IMR-90 (cell line): ENCODE measurements at regions not wholly inside any gene's neighbourhood (a gene's known extent, or its start where the extent isn't known, plus 50 kb on each side); places are given as distances from the start of the nearest gene placed in this dataset.

ENCODE experiments used
- ATAC-seq: fragments of 200-7000 bp; cut with Tn5 transposase; 2 replicates; pipeline ENCODE4 v1.9.1; 2020; ENCODE audit warnings: low read depth, mild to moderate bottlenecking, moderate library complexity
- BruUV-seq: library from RNA; stranded (reverse); fragments of 400-500 nt; replicated peaks from 2 replicates; lab custom pipeline; 2021; lab: Mats Ljungman, UMichigan
- CTCF ChIA-PET: fragments of 300-600 bp; formaldehyde crosslinking; extraction: SDS; loops from one replicate; lab custom pipeline; 2021; ENCODE audit warnings: antibody characterized with exemption; lab: Yijun Ruan, JAX
- POLR2A ChIA-PET: fragments of 300-600 bp; sonication (Branson Sonifier 250); formaldehyde crosslinking; loops from one replicate; lab custom pipeline; 2022; ENCODE audit warnings: antibody characterized with exemption; ENCODE audit not compliant: unreplicated experiment; lab: Charles Lee
- DNase-seq: peaks from one replicate; pipeline ENCODE4 v3.0.0; 2013
- H2AFZ ChIP-seq: replicated peaks from 2 replicates; pipeline ENCODE3; 2013; ENCODE audit warnings: low read length, mild to moderate bottlenecking; ENCODE audit not compliant: poor library complexity
- H2AK5ac ChIP-seq: 2 replicates; pipeline ENCODE4 v1.6.1; 2013; ENCODE audit warnings: low read depth, low read length, inconsistent platforms
- H2AK9ac ChIP-seq: replicated peaks from 2 replicates; pipeline ENCODE3; 2013; ENCODE audit warnings: mild to moderate bottlenecking, low read depth, low read length, moderate library complexity; ENCODE audit not compliant: poor library complexity
- H2BK120ac ChIP-seq: 2 replicates; pipeline ENCODE4 v1.6.1; 2013; ENCODE audit warnings: low read depth, low read length, inconsistent platforms
- H2BK15ac ChIP-seq: 3 replicates; pipeline ENCODE4 v1.6.1; 2013; ENCODE audit warnings: low read depth, low read length, inconsistent platforms
- H2BK20ac ChIP-seq: 2 replicates; pipeline ENCODE4 v1.6.1; 2013; ENCODE audit warnings: low read depth, mild to moderate bottlenecking, inconsistent platforms, low read length, moderate library complexity
- H2BK5ac ChIP-seq: 2 replicates; pipeline ENCODE4 v1.6.1; 2013; ENCODE audit warnings: mild to moderate bottlenecking, low read depth, low read length, inconsistent platforms; ENCODE audit not compliant: poor library complexity, severe bottlenecking
- H3K14ac ChIP-seq: replicated peaks from 2 replicates; pipeline ENCODE4 v1.6.1; 2013; ENCODE audit warnings: low read depth, low read length, inconsistent platforms
- H3K18ac ChIP-seq: 2 replicates; pipeline ENCODE4 v1.6.1; 2013; ENCODE audit warnings: low read depth, low read length, control low read depth
- H3K23ac ChIP-seq: 2 replicates; pipeline ENCODE4 v1.6.1; 2013; ENCODE audit warnings: low read depth, low read length, inconsistent platforms
- H3K27ac ChIP-seq: 2 replicates; pipeline ENCODE4 v1.5.1; 2013; ENCODE audit warnings: mild to moderate bottlenecking, control low read depth, low read length; ENCODE audit not compliant: insufficient read depth
- H3K27me3 ChIP-seq: 2 replicates; pipeline ENCODE4 v1.6.1; 2013; ENCODE audit warnings: low read length; ENCODE audit not compliant: control insufficient read depth, insufficient read depth
- H3K36me3 ChIP-seq: 2 replicates; pipeline ENCODE4 v1.6.1; 2013; ENCODE audit warnings: low read length, mixed read lengths; ENCODE audit not compliant: control insufficient read depth, insufficient read depth
- H3K4ac ChIP-seq: 2 replicates; pipeline ENCODE4 v1.6.1; 2013; ENCODE audit warnings: low read depth, low read length, inconsistent platforms
- H3K4me1 ChIP-seq: 2 replicates; pipeline ENCODE4 v1.6.1; 2013; ENCODE audit warnings: low read length, mixed read lengths; ENCODE audit not compliant: control insufficient read depth, insufficient read depth
- H3K4me2 ChIP-seq: 2 replicates; pipeline ENCODE4 v1.6.1; 2013; ENCODE audit warnings: low read depth, mild to moderate bottlenecking, control low read depth, low read length, moderate library complexity
- H3K4me3 ChIP-seq: 2 replicates; pipeline ENCODE4 v1.5.1; 2013; ENCODE audit warnings: low read depth, mild to moderate bottlenecking, control low read depth, low read length, moderate library complexity; ENCODE audit not compliant: insufficient read depth
- H3K56ac ChIP-seq: 2 replicates; pipeline ENCODE4 v1.6.1; 2013; ENCODE audit warnings: low read length, inconsistent platforms; ENCODE audit not compliant: insufficient read depth; ENCODE audit errors: extremely low read depth
- H3K79me1 ChIP-seq, 2 experiments: 2 replicates each; pipeline ENCODE4 v1.6.1; 2013; ENCODE audit warnings: low read length in 2 of 2, inconsistent platforms in 1 of 2, low read depth in 1 of 2
- H3K9ac ChIP-seq: 2 replicates; pipeline ENCODE4 v1.6.1; 2013; ENCODE audit warnings: low read depth, low read length, control low read depth
- H3K9me1 ChIP-seq: 2 replicates; pipeline ENCODE4 v1.6.1; 2013; ENCODE audit warnings: low read length, inconsistent platforms; ENCODE audit not compliant: insufficient read depth
- H3K9me3 ChIP-seq: 2 replicates; pipeline ENCODE4 v1.6.1; 2013; ENCODE audit warnings: low read length; ENCODE audit not compliant: control insufficient read depth, insufficient read depth
- H4K20me1 ChIP-seq: 2 replicates; pipeline ENCODE4 v1.6.1; 2013; ENCODE audit warnings: low read length, inconsistent platforms; ENCODE audit not compliant: insufficient read depth
- H4K5ac ChIP-seq: 2 replicates; pipeline ENCODE4 v1.6.1; 2013; ENCODE audit warnings: mild to moderate bottlenecking, low read depth, low read length, control low read depth
- H4K8ac ChIP-seq, 2 experiments: 2 replicates each; pipeline ENCODE4 v1.6.1; 2013; ENCODE audit warnings: low read depth in 2 of 2, low read length in 2 of 2, control low read depth in 1 of 2, inconsistent platforms in 1 of 2
- H4K91ac ChIP-seq: 2 replicates; pipeline ENCODE4 v1.6.1; 2013; ENCODE audit warnings: low read depth, low read length, inconsistent platforms; ENCODE audit not compliant: insufficient read depth
- ELK1 ChIP-seq: fragments of 150-350 bp; IDR thresholded peaks from 2 replicates; pipeline ENCODE4 v1.6.1; 2016; ENCODE audit warnings: low read depth, mild to moderate bottlenecking, low read length, moderate library complexity, borderline replicate concordance
- WGBS, 2 experiments: methylation state at CpG; one replicate each; pipeline versions ENCODE4 v1.1.5 to v1.1.7; 2013; ENCODE audit warnings: missing lambda C conversion rate in 2 of 2; ENCODE audit not compliant: insufficient read length in 1 of 2; ENCODE audit errors: extremely low coverage in 2 of 2; 5-methylcytosine and 5-hydroxymethylcytosine counted together
- dilution Hi-C: fragments of 300-500 bp; cut with HindIII; formaldehyde crosslinking; loops from one replicate; pipeline ENCODE4 v1.14.3; 2018; ENCODE audit warnings: low sequenced_read_pairs; ENCODE audit not compliant: unreplicated experiment
- in situ Hi-C: fragments of 300-500 bp; cut with MboI; formaldehyde crosslinking; loops from 3 replicates; pipeline ENCODE4 v1.14.3; 2019; ENCODE audit warnings: low sequenced_read_pairs, inconsistent platforms, mixed read lengths
- intact Hi-C: fragments of 100-400 bp; cut with micrococcal nuclease; formaldehyde crosslinking; loops from 2 replicates; pipeline ENCODE4 v1.10.0; 2022

GRCh38 chr7:114084002-114084471 is 165.2 kb upstream of the PPP1R3A start:
- ChIA-PET POLR2A (no interaction called here), CTCF (interaction anchor here (0.6 kb wide), 1 partner anchor 1187 kb away, joined by 5 read pairs; no protein-coding TSS in a partner anchor)
- no peaks in the 10 kb centered on the region for H4K20me1 ChIP-seq
- H3K56ac ChIP-seq, result no peak overlapping the region
- H2AK5ac ChIP-seq, result no peak overlapping the region
- intact Hi-C loops (loop anchor here (5.0 to 10.0 kb wide), 5 partner anchors 773 to 1828 kb away; partner anchors contain the start of gene MDFIC), in situ Hi-C loops (no loop called here), dilution Hi-C loops (no loop called here)
- ATAC-seq (no peak), DNase-seq (no peak)
- no peak overlapping the region for H3K9ac ChIP-seq
- no peak overlapping the region for H3K4ac ChIP-seq
- no peak overlapping the region for H2BK15ac ChIP-seq
- H3K9me1 ChIP-seq, result no peaks in the 10 kb centered on the region
- H2AK9ac ChIP-seq, result no peak overlapping the region
- no peak overlapping the region for H3K4me3 ChIP-seq
- H2BK20ac ChIP-seq, result no peak overlapping the region
- peaks cover 4% of the 10 kb centered on the region; the same call in 1 of the 2 replicates for H3K4me1 ChIP-seq
- no peak overlapping the region for H4K5ac ChIP-seq
- TF ChIP-seq ELK1, result no peak
- no peak overlapping the region for H3K14ac ChIP-seq
- no peak overlapping the region for H3K4me2 ChIP-seq
- peaks cover 12% of the 10 kb centered on the region; the same call in 1 of the 2 replicates for H3K9me3 ChIP-seq
- no peak overlapping the region for H2AFZ ChIP-seq
- H2BK5ac ChIP-seq, result no peak overlapping the region
- H3K79me1 ChIP-seq, result no peaks in the 10 kb centered on the region
- H3K27me3 ChIP-seq, result peaks cover 52% of the 10 kb centered on the region
- 70% methylated on average over 2 of the region's 11 CpGs; no CpG with 5 or more reads in 1 of the 2 experiments for WGBS, 2 experiments
- H3K23ac ChIP-seq, result no peak overlapping the region
- H3K18ac ChIP-seq, result no peak overlapping the region
- H3K27ac ChIP-seq, result no peak overlapping the region
- BruUV-seq, result no TSS peak
- no peak overlapping the region for H4K8ac ChIP-seq
- no peak overlapping the region for H2BK120ac ChIP-seq
- H4K91ac ChIP-seq, result no peak overlapping the region
- H3K36me3 ChIP-seq, result no peaks in the 10 kb centered on the region
